Fibroblast of lung (primary cell): ENCODE measurements at regions not wholly inside any gene's neighbourhood (a gene's known extent, or its start where the extent isn't known, plus 50 kb on each side); places are given as distances from the start of the nearest gene placed in this dataset.

Experiments
- CTCF ChIP-seq, 2 donors: IDR thresholded peaks in 1 of 2; conservative IDR thresholded peaks in 1 of 2; 1 replicate in 1 of 2; 2 replicates in 1 of 2; pipeline ENCODE4 v1.5.1; 2011 to 2012; ENCODE audit warnings: low read length in 2 of 2, control low read depth in 1 of 2, inconsistent platforms in 1 of 2, low read depth in 1 of 2, mild to moderate bottlenecking in 1 of 2
- EZH2 ChIP-seq: IDR thresholded peaks from 2 replicates; pipeline ENCODE4 v1.5.1; 2012; ENCODE audit warnings: low read length, control low read depth, mild to moderate bottlenecking; ENCODE audit errors: missing control alignments

- TF ChIP-seq CTCF (conservative IDR thresholded peaks at IDR 0.05 in 1 of 2, IDR thresholded peaks at IDR 0.05 in 1 of 2; ENCODE audit: low read depth in 1 of 2, low read length in 2 of 2) = no peak
- no peak for TF ChIP-seq EZH2
Measured at GRCh38 chr4:117135634-117136354, 50.4 kb upstream of the TRAM1L1 start.
